ENCODE measurements at regions not wholly inside any gene's neighbourhood (a gene's known extent, or its start where the extent isn't known, plus 50 kb on each side); places are given as distances from the start of the nearest gene placed in this dataset.

DNA sequence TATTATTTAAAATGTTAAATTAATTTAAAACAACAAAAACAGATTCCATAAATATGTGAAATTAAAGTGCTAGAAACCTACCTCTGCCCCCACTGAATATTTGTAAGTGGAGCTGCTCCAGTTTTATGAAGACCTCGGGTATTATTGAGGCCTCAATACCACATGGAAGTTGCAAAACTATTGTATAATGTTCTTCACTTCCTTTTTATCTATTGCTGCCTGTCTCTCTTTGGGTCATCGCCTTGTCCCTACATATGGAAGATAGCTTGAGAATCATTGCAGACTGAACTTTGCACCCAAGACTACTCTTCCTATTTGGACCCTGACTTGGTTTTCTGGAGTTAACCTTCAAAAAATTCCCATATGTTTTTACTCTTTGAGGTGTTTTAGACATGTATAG, 212.1 kb upstream of the NETO1 start:
- TF ChIP-seq, protein P1, sequence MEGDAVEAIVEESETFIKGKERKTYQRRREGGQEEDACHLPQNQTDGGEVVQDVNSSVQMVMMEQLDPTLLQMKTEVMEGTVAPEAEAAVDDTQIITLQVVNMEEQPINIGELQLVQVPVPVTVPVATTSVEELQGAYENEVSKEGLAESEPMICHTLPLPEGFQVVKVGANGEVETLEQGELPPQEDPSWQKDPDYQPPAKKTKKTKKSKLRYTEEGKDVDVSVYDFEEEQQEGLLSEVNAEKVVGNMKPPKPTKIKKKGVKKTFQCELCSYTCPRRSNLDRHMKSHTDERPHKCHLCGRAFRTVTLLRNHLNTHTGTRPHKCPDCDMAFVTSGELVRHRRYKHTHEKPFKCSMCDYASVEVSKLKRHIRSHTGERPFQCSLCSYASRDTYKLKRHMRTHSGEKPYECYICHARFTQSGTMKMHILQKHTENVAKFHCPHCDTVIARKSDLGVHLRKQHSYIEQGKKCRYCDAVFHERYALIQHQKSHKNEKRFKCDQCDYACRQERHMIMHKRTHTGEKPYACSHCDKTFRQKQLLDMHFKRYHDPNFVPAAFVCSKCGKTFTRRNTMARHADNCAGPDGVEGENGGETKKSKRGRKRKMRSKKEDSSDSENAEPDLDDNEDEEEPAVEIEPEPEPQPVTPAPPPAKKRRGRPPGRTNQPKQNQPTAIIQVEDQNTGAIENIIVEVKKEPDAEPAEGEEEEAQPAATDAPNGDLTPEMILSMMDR (IDR thresholded peaks at IDR 0.05) = no peak
- no peak for TF ChIP-seq ZFX (IDR thresholded peaks at IDR 0.05; ENCODE audit: borderline replicate concordance)
- no peak overlapping the region for H3K27ac ChIP-seq

DNA sequence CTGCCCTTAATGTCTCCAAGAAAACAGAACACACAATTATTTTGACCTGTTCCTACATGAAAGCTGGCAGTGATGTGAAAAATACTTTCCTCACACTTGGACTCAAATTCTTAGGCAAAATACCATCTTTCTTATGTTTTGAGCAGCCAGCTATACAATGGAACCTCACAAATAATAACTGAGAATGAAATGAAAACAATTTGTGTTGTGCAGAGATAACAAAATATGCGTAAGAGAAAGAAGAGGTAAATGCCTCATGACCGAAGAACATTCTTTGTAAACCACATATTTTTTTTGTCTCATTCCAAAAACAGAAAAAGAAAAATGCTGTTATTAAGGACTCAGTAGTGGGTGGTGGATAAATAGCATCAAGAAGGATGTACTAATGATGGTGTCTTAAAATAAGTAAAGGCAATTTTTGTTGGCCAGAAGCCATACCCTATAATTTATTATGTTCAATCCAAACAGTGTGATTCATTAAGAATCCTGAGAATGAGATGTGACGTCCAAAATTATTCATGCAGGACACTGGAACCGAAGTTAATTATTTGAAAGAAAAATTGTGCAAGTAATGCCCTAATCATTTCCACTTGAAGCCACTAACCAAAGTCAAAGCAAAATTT, 193.0 kb upstream of the NETO1 start:
- no peak for TF ChIP-seq ZFX (IDR thresholded peaks at IDR 0.05; ENCODE audit: borderline replicate concordance)
- TF ChIP-seq, protein P1 (IDR thresholded peaks at IDR 0.05) = no peak
- no peak overlapping the region for H3K27ac ChIP-seq

DNA sequence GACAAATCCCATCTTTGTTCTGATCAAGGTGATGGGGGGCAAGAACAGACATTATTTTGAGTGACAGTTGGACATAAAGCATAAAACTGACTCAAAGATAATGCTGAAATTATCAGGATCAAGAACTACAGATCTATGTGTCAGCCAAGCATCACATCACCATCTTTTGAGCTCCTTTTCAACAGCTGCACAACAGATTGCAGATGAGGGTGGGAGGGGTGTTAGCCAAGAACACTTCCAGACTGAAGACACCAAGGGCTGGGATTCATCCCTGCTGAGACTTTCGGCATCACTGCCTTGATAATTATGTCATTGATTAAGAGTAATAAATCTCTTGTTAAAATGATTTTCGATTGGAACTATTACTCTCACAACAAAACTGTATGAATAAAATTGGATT, 191.5 kb upstream of the NETO1 start:
- H3K27ac ChIP-seq = no peak overlapping the region
- TF ChIP-seq, protein P1 (IDR thresholded peaks at IDR 0.05) = no peak
- TF ChIP-seq ZFX (IDR thresholded peaks at IDR 0.05; ENCODE audit: borderline replicate concordance) = no peak

DNA sequence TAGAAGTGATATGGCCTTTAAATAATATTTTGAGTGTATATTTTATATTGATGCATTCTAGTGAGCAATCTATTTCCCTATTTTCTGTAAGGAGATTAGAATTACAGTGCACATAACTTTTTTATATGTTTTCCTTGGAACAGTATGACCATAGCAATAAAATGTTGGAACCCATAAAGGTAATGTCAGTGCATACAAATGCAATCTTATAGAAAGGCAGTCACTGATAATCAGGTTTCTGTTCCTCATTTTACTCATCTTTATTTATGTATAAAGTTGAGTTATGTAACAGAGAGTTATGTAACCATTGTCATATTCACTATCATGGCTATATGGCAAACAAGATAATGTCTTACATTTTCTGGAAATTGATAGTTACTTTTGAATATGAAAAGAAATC, 179.9 kb upstream of the NETO1 start:
- TF ChIP-seq ZFX (IDR thresholded peaks at IDR 0.05; ENCODE audit: borderline replicate concordance) = no peak
- TF ChIP-seq, protein P1 (IDR thresholded peaks at IDR 0.05) = no peak
- peak overlapping the region; percentile 64 for H3K27ac ChIP-seq

DNA sequence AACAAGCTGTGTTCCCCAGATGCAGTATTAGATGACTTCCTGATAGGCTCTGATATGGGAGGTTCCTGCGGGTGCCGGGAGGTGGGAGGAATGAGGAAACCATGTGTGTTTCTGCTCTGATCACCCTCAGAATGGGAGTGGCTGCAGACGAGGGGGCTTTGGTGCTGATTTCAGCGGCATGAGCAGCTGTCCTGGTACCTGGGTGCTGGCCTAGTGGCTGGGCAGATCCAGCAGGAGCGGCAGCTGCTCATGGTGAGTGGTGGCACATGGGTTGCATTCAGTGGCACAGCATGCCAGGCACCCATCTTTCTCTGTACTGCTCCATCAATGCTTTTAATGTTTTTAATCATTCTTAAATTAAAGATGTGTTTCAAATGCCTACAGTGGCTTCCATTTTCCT, 177.2 kb upstream of the NETO1 start:
- TF ChIP-seq, protein P1 (IDR thresholded peaks at IDR 0.05) = no peak
- no peak for TF ChIP-seq ZFX (IDR thresholded peaks at IDR 0.05; ENCODE audit: borderline replicate concordance)
- 0 out of 2 replicates have a peak overlapping the region, but pooled peaks have one; percentile 77 for H3K27ac ChIP-seq

DNA sequence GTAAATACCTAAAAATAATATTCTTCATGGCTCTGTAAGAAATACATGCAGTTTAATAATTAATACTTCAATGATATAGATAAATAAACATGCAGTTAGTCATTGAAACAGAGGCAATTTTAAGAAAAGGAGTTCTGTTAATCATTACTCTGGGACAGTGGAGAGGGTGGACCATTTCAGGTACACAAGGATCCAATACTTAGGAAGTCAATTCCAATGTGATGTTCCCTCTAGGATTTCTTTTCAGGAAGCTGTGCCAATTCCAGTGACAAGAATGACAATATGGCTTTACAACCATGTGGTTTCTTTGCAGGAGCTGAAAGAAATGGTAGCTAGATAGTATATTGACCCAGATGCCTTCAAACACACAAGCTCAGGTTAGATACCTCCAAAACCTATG, 175.8 kb upstream of the NETO1 start:
- H3K27ac ChIP-seq = peak overlapping the region; percentile 77
- no peak for TF ChIP-seq ZFX (IDR thresholded peaks at IDR 0.05; ENCODE audit: borderline replicate concordance)
- TF ChIP-seq, protein P1 (IDR thresholded peaks at IDR 0.05) = no peak

DNA sequence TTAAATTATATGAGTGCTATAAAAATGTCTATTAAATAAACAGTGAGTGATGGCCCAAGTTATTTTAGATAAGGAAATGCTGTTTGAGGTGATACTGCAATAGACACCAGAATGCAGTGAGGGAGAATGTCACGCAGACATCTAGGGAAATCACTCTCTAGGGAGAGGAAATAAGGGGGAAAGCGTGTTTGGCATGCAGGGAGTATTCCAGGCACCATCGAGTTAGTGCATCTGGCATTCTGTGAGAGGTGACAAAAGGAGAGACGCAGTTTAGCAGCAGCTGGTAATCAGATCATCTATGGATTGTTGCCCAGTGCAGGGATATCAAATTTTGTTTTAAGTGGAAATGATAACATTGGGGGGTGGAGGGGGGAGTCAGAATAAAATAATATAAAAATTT, 175.4 kb upstream of the NETO1 start:
- peak overlapping the region; percentile 77 for H3K27ac ChIP-seq
- no peak for TF ChIP-seq ZFX (IDR thresholded peaks at IDR 0.05; ENCODE audit: borderline replicate concordance)
- TF ChIP-seq, protein P1 (IDR thresholded peaks at IDR 0.05) = no peak

Data from 22Rv1 (cell line).